Mesendoderm (in vitro differentiated cells): ENCODE measurements at regions not wholly inside any gene's neighbourhood (a gene's known extent, or its start where the extent isn't known, plus 50 kb on each side); places are given as distances from the start of the nearest gene placed in this dataset.
"Not testable (repeated sequence)": the region's sequence is repeated elsewhere in the genome, so short reads cannot be mapped to it uniquely, and the experiment has no call there.

Experiments used
- DNase-seq: peaks from one replicate; pipeline ENCODE4 v3.0.0; 2013
- H2AK5ac ChIP-seq: 2 replicates; pipeline ENCODE4 v1.6.1; 2013; ENCODE audit warnings: low read length, inconsistent platforms
- H2BK120ac ChIP-seq: 2 replicates; pipeline ENCODE4 v1.6.1; 2013; ENCODE audit warnings: low read depth, mild to moderate bottlenecking, low read length, moderate library complexity, mixed read lengths
- H2BK15ac ChIP-seq: replicated peaks from 2 replicates; pipeline ENCODE4 v1.6.1; 2013; ENCODE audit warnings: low read depth, mild to moderate bottlenecking, moderate library complexity
- H2BK5ac ChIP-seq: 2 replicates; pipeline ENCODE4 v1.6.1; 2013; ENCODE audit warnings: low read length, inconsistent platforms
- H3K18ac ChIP-seq: 2 replicates; pipeline ENCODE4 v1.6.1; 2013; ENCODE audit warnings: mild to moderate bottlenecking, low read length, mixed read lengths
- H3K23ac ChIP-seq: one replicate; pipeline ENCODE4 v1.6.1; 2013; ENCODE audit warnings: low read length
- H3K27ac ChIP-seq: 2 replicates; pipeline ENCODE4 v1.5.1; 2013; ENCODE audit warnings: low read depth, mild to moderate bottlenecking, inconsistent platforms, low read length, moderate library complexity
- H3K27me3 ChIP-seq: 2 replicates; pipeline ENCODE4 v1.6.1; 2013; ENCODE audit warnings: low read length, control low read depth, mild to moderate bottlenecking, inconsistent platforms; ENCODE audit not compliant: insufficient read depth, poor library complexity
- H3K36me3 ChIP-seq: 2 replicates; pipeline ENCODE4 v1.6.1; 2013; ENCODE audit warnings: low read length, inconsistent platforms; ENCODE audit not compliant: control insufficient read depth, insufficient read depth
- H3K4ac ChIP-seq: one replicate; pipeline ENCODE4 v1.6.1; 2013; ENCODE audit warnings: low read depth, mild to moderate bottlenecking, low read length, moderate library complexity
- H3K4me1 ChIP-seq: 2 replicates; pipeline ENCODE4 v1.6.1; 2013; ENCODE audit warnings: low read depth, low read length, inconsistent platforms; ENCODE audit not compliant: control insufficient read depth
- H3K4me2 ChIP-seq: 2 replicates; pipeline ENCODE4 v1.6.1; 2013; ENCODE audit warnings: low read length
- H3K4me3 ChIP-seq: 2 replicates; pipeline ENCODE4 v1.5.1; 2013; ENCODE audit warnings: mild to moderate bottlenecking, low read length
- H3K56ac ChIP-seq: one replicate; pipeline ENCODE4 v1.6.1; 2013; ENCODE audit warnings: low read length
- H3K79me1 ChIP-seq: 2 replicates; pipeline ENCODE4 v1.6.1; 2013; ENCODE audit warnings: low read length, inconsistent platforms
- H3K79me2 ChIP-seq: 2 replicates; pipeline ENCODE4 v1.6.1; 2013; ENCODE audit warnings: mild to moderate bottlenecking, low read length; ENCODE audit not compliant: control insufficient read depth, insufficient read depth
- H3K9ac ChIP-seq: 2 replicates; pipeline ENCODE4 v1.6.1; 2013; ENCODE audit warnings: low read length, inconsistent platforms
- H4K5ac ChIP-seq: one replicate; pipeline ENCODE4 v1.6.1; 2013; ENCODE audit warnings: low read length
- H4K8ac ChIP-seq: one replicate; pipeline ENCODE4 v1.6.1; 2013; ENCODE audit warnings: low read depth, mild to moderate bottlenecking, control low read depth, low read length, moderate library complexity
- WGBS: extraction: QIAGEN DNeasy Blood & Tissue Kit; methylation state at CpG from one replicate; pipeline ENCODE4 v1.1.7; 2013; ENCODE audit warnings: low lambda C conversion rate, missing lambda C conversion rate; ENCODE audit not compliant: insufficient coverage; ENCODE audit errors: extremely low coverage; 5-methylcytosine and 5-hydroxymethylcytosine counted together

- no peaks in the 10 kb centered on the region for H3K4me1 ChIP-seq
- no CpG with 5 or more reads among the region's 5 CpGs for WGBS
Measured at GRCh38 chrX:127884921-127885320, 167.3 kb downstream of the ACTRT1 start.

DNA sequence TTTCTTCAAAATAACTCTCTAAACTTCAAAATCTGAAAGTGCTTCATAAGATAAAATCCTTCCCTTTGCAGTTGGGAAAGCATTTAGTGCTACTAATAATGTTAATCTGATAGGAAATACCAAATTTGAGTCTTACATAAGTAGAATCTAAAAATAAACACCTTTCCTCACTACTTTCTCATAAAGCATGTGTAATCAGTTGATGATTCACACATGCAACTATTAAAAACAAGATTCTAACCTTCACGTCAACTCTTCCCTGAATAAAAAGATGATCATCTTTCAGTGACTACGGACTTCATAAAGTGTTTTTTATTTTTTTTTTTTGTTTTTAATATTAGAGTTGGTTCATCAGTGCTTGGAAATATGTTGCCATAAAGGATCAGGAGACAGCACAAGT, 172.6 kb downstream of the ACTRT1 start:
- no CpG with 5 or more reads among the region's 2 CpGs for WGBS

More at GRCh38 chrX:127884921-127885320, 167.3 kb downstream of the ACTRT1 start:
- no peaks in the 10 kb centered on the region for H3K79me1 ChIP-seq
- no peak overlapping the region for H4K8ac ChIP-seq
- no peak overlapping the region for H4K5ac ChIP-seq
- H2BK5ac ChIP-seq, result no peak overlapping the region
- H3K79me2 ChIP-seq, result no peaks in the 10 kb centered on the region
- no peak overlapping the region for H3K18ac ChIP-seq
- no peak overlapping the region for H2AK5ac ChIP-seq
- no peak overlapping the region for H3K27ac ChIP-seq
- H3K36me3 ChIP-seq, result no peaks in the 10 kb centered on the region
- H3K23ac ChIP-seq, result no peak overlapping the region
- no peak overlapping the region for H3K56ac ChIP-seq
- no peak overlapping the region for H2BK15ac ChIP-seq
- H3K4me2 ChIP-seq, result no peak overlapping the region
- DNase-seq, result peak; percentile 56
- H3K4me3 ChIP-seq, result no peak overlapping the region
- no peak overlapping the region for H3K4ac ChIP-seq
- H3K27me3 ChIP-seq, result no peaks in the 10 kb centered on the region
- no peak overlapping the region for H2BK120ac ChIP-seq
- H3K9ac ChIP-seq, result no peak overlapping the region

GRCh38 chrX:127877318-127877717, 174.9 kb downstream of the ACTRT1 start:
- Histone ChIP-seq H3K4me1 (no peaks in the 10 kb centered on the region), H3K18ac (no peak overlapping the region), H3K79me1 (no peaks in the 10 kb centered on the region), H3K4me2 (no peak overlapping the region), H2BK5ac (no peak overlapping the region), H4K5ac (no peak overlapping the region), H3K4me3 (no peak overlapping the region), H2AK5ac (no peak overlapping the region), H3K56ac (no peak overlapping the region), H3K9ac (no peak overlapping the region), H4K8ac (no peak overlapping the region), H3K27me3 (no peaks in the 10 kb centered on the region), H3K27ac (no peak overlapping the region), H3K36me3 (no peaks in the 10 kb centered on the region), H3K23ac (no peak overlapping the region), H3K4ac (no peak overlapping the region), H2BK120ac (no peak overlapping the region), H3K79me2 (no peaks in the 10 kb centered on the region), H2BK15ac (no peak overlapping the region)
- WGBS, result no CpG with 5 or more reads among the region's 3 CpGs
- DNase-seq, result no peak

More for the DNA sequence above, 172.6 kb downstream of the ACTRT1 start:
- no peaks in the 10 kb centered on the region for H3K79me2 ChIP-seq
- no peaks in the 10 kb centered on the region for H3K4me1 ChIP-seq
- H4K8ac ChIP-seq, result no peak overlapping the region
- H3K27ac ChIP-seq, result no peak overlapping the region
- H2BK15ac ChIP-seq, result no peak overlapping the region
- no peaks in the 10 kb centered on the region for H3K27me3 ChIP-seq
- H3K79me1 ChIP-seq, result no peaks in the 10 kb centered on the region
- no peaks in the 10 kb centered on the region for H3K36me3 ChIP-seq
- no peak overlapping the region for H2BK120ac ChIP-seq
- H3K4ac ChIP-seq, result no peak overlapping the region
- H3K4me3 ChIP-seq, result no peak overlapping the region
- no peak overlapping the region for H4K5ac ChIP-seq
- H2AK5ac ChIP-seq, result no peak overlapping the region
- H3K18ac ChIP-seq, result no peak overlapping the region
- H3K23ac ChIP-seq, result no peak overlapping the region
- H3K9ac ChIP-seq, result no peak overlapping the region
- H3K56ac ChIP-seq, result no peak overlapping the region
- no peak overlapping the region for H3K4me2 ChIP-seq
- no peak for DNase-seq
- H2BK5ac ChIP-seq, result no peak overlapping the region

GRCh38 chrX:127873637-127874036, 178.6 kb downstream of the ACTRT1 start:
- Histone ChIP-seq H3K27ac (no peak overlapping the region), H4K8ac (no peak overlapping the region), H2BK15ac (no peak overlapping the region), H3K23ac (no peak overlapping the region), H3K79me2 (no peaks in the 10 kb centered on the region), H3K79me1 (no peaks in the 10 kb centered on the region), H3K9ac (no peak overlapping the region), H3K4me3 (no peak overlapping the region), H3K4me1 (no peaks in the 10 kb centered on the region), H3K36me3 (no peaks in the 10 kb centered on the region), H3K27me3 (no peaks in the 10 kb centered on the region), H3K4me2 (no peak overlapping the region), H3K4ac (no peak overlapping the region), H3K56ac (no peak overlapping the region), H4K5ac (no peak overlapping the region), H3K18ac (no peak overlapping the region), H2BK5ac (no peak overlapping the region), H2AK5ac (no peak overlapping the region), H2BK120ac (no peak overlapping the region)
- WGBS, result no CpG with 5 or more reads among the region's 4 CpGs
- no peak for DNase-seq

DNA sequence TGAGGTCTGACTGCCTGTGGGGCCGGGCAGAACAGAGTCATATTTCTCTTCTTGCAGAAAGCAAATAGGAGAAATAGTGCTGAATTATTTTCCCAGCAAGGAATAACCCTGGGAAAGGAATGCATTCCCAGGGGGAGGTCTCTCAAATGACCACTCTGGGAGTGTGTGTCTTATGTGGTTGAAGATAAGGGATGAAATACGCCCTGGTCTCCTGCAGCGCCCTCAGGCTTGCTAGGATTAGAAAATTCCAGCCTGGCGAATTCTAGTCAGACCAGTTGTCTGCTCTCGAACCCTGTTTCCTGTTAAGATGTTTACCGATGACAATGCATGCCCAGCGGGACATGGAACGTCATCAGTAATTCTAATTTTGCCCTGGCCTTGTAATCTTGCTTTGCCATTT, 185.3 kb downstream of the ACTRT1 start:
- not testable (repeated sequence) for H3K56ac ChIP-seq, H3K27ac ChIP-seq, H3K4me2 ChIP-seq, H3K4me3 ChIP-seq, H2AK5ac ChIP-seq, H3K27me3 ChIP-seq, H2BK5ac ChIP-seq, H3K23ac ChIP-seq, H3K4me1 ChIP-seq, H2BK15ac ChIP-seq, H3K79me1 ChIP-seq, H4K5ac ChIP-seq, H3K79me2 ChIP-seq, H2BK120ac ChIP-seq, H3K9ac ChIP-seq, H3K4ac ChIP-seq, H3K36me3 ChIP-seq, H4K8ac ChIP-seq, H3K18ac ChIP-seq
- WGBS, result no CpG with 5 or more reads among the region's 8 CpGs
- DNase-seq, result peak; percentile 4

DNA sequence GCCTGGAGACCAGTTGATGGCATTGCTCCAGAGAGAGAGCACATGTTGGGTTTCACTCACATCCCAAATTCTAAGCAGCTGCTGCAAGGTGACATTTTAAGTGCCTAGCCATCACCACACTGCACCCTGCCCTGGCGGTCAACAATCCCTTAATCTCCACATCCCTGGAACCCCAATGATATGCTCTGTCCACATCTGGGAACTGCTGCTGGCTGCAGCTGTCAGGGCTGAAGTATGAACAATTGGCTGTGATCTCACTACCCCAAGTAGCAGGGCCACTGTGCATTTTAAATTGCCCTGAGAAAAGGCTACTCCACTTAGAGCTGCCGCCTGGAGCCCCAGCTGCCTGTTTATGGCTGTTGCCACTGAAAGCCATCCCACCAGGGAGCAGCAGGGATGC, 190.6 kb downstream of the ACTRT1 start:
- WGBS, result no CpG with 5 or more reads among the region's 2 CpGs
- no peak overlapping the region for H3K4ac ChIP-seq
- no peaks in the 10 kb centered on the region for H3K79me1 ChIP-seq
- no peak overlapping the region for H3K23ac ChIP-seq
- H3K9ac ChIP-seq, result no peak overlapping the region
- H2AK5ac ChIP-seq, result no peak overlapping the region
- DNase-seq, result no peak
- no peak overlapping the region for H3K56ac ChIP-seq
- H4K8ac ChIP-seq, result no peak overlapping the region
- H3K4me3 ChIP-seq, result no peak overlapping the region
- no peaks in the 10 kb centered on the region for H3K27me3 ChIP-seq
- H3K4me2 ChIP-seq, result no peak overlapping the region
- H3K79me2 ChIP-seq, result no peaks in the 10 kb centered on the region
- no peak overlapping the region for H2BK15ac ChIP-seq
- H2BK120ac ChIP-seq, result no peak overlapping the region
- no peak overlapping the region for H3K27ac ChIP-seq
- H3K18ac ChIP-seq, result no peak overlapping the region
- no peak overlapping the region for H4K5ac ChIP-seq
- no peaks in the 10 kb centered on the region for H3K4me1 ChIP-seq
- no peak overlapping the region for H2BK5ac ChIP-seq
- H3K36me3 ChIP-seq, result no peaks in the 10 kb centered on the region
